Loucy (cell line): ENCODE measurements at regions not wholly inside any gene's neighbourhood (a gene's known extent, or its start where the extent isn't known, plus 50 kb on each side); places are given as distances from the start of the nearest gene placed in this dataset.

Experiments used
- CTCF ChIP-seq: fragments of 200-600 bp; sonication (generic); conservative IDR thresholded peaks from 2 replicates; pipeline ENCODE4 v1.5.1; 2014; ENCODE audit warnings: mild to moderate bottlenecking, antibody characterized with exemption, low read length
- EZH2phosphoT487 ChIP-seq: fragments of 200-600 bp; IDR thresholded peaks from 2 replicates; pipeline ENCODE4 v1.6.1; 2018; ENCODE audit warnings: antibody characterized with exemption, mild to moderate bottlenecking, moderate library complexity, borderline replicate concordance

- TF ChIP-seq CTCF (no peak), EZH2phosphoT487 (no peak)
Measured at GRCh38 chr6:113142671-113143174, 714.4 kb upstream of the MARCKS start.
